GM18858 (cell line): ENCODE measurements at regions not wholly inside any gene's neighbourhood (a gene's known extent, or its start where the extent isn't known, plus 50 kb on each side); places are given as distances from the start of the nearest gene placed in this dataset.
"Not testable (repeated sequence)": the region's sequence is repeated elsewhere in the genome, so short reads cannot be mapped to it uniquely, and the experiment has no call there.

Experiments
- ATAC-seq: cut with Tn5 transposase; IDR thresholded peaks from one replicate; pipeline ENCODE4 v1.9.1; 2021; ENCODE audit not compliant: unreplicated experiment

GRCh38 chr15:28614420-28614819, 61.1 kb downstream of the GOLGA6L25 start:
- not testable (repeated sequence) for ATAC-seq

GRCh38 chr15:28621704-28622103, 68.3 kb downstream of the GOLGA6L25 start:
- peak; percentile 35 for ATAC-seq

GRCh38 chr15:28622197-28622596, 68.8 kb downstream of the GOLGA6L25 start:
- ATAC-seq: peak; percentile 67

- not testable (repeated sequence) for ATAC-seq
Measured at GRCh38 chr15:28624381-28624780, 71.0 kb downstream of the GOLGA6L25 start.

- not testable (repeated sequence) for ATAC-seq
Measured at GRCh38 chr15:28639016-28639415, 73.2 kb downstream of the GOLGA8M start.
